H9 (cell line): ENCODE measurements at regions not wholly inside any gene's neighbourhood (a gene's known extent, or its start where the extent isn't known, plus 50 kb on each side); places are given as distances from the start of the nearest gene placed in this dataset.

Experiments used
- DNase-seq: peaks from one replicate; pipeline ENCODE4 v3.0.0-alpha.2; 2017
- H2AFZ ChIP-seq: one replicate; pipeline ENCODE4 v1.6.1; 2013; ENCODE audit warnings: mild to moderate bottlenecking, low read length, control low read depth, moderate library complexity
- H2AK5ac ChIP-seq: 2 replicates; pipeline ENCODE4 v1.6.1; 2013; ENCODE audit warnings: low read length, control low read depth, mixed read lengths; ENCODE audit not compliant: insufficient read length
- H2BK120ac ChIP-seq: one replicate; pipeline ENCODE4 v1.6.1; 2013; ENCODE audit warnings: low read depth, mild to moderate bottlenecking, low read length, control low read depth, inconsistent platforms; ENCODE audit not compliant: poor library complexity, severe bottlenecking
- H2BK12ac ChIP-seq: 2 replicates; pipeline ENCODE4 v1.6.1; 2013; ENCODE audit warnings: low read length, control low read depth, mixed read lengths, low read depth; ENCODE audit not compliant: insufficient read length
- H2BK15ac ChIP-seq: 2 replicates; pipeline ENCODE4 v1.6.1; 2013; ENCODE audit warnings: low read depth, low read length, control low read depth
- H2BK20ac ChIP-seq: one replicate; pipeline ENCODE4 v1.6.1; 2013; ENCODE audit warnings: low read depth, mild to moderate bottlenecking, low read length, control low read depth, inconsistent platforms; ENCODE audit not compliant: poor library complexity, severe bottlenecking
- H2BK5ac ChIP-seq: 2 replicates; pipeline ENCODE4 v1.6.1; 2013; ENCODE audit warnings: low read length, control low read depth, mixed read lengths; ENCODE audit not compliant: insufficient read length
- H3K14ac ChIP-seq: 2 replicates; pipeline ENCODE4 v1.6.1; 2013; ENCODE audit warnings: low read length, control low read depth; ENCODE audit not compliant: insufficient read depth
- H3K18ac ChIP-seq: 2 replicates; pipeline ENCODE4 v1.6.1; 2013; ENCODE audit warnings: low read depth, mild to moderate bottlenecking, mixed read lengths, low read length, control low read depth; ENCODE audit not compliant: insufficient read length
- H3K23ac ChIP-seq: 2 replicates; pipeline ENCODE4 v1.6.1; 2013; ENCODE audit warnings: low read length, control low read depth, mixed read lengths, low read depth; ENCODE audit not compliant: insufficient read length
- H3K23me2 ChIP-seq: 2 replicates; pipeline ENCODE4 v1.6.1; 2013; ENCODE audit warnings: low read depth, mild to moderate bottlenecking, mixed read lengths, low read length, control low read depth; ENCODE audit not compliant: insufficient read length, poor library complexity, severe bottlenecking
- H3K27ac ChIP-seq: 2 replicates; pipeline ENCODE4 v1.5.1; 2013; ENCODE audit warnings: low read length, control low read depth, mixed read lengths, low read depth; ENCODE audit not compliant: insufficient read length
- H3K27me3 ChIP-seq: 2 replicates; pipeline ENCODE4 v1.6.1; 2013; ENCODE audit warnings: low read length, control low read depth, inconsistent platforms; ENCODE audit not compliant: insufficient read depth
- H3K4ac ChIP-seq: 2 replicates; pipeline ENCODE4 v1.6.1; 2013; ENCODE audit warnings: low read depth, mild to moderate bottlenecking, control low read depth, inconsistent platforms, low read length, moderate library complexity
- H3K4me1 ChIP-seq: 2 replicates; pipeline ENCODE4 v1.6.1; 2013; ENCODE audit warnings: low read length, control low read depth, inconsistent platforms; ENCODE audit not compliant: insufficient read depth
- H3K4me2 ChIP-seq: 2 replicates; pipeline ENCODE4 v1.6.1; 2013; ENCODE audit warnings: low read length, control low read depth, mixed read lengths; ENCODE audit not compliant: insufficient read length, insufficient read depth
- H3K56ac ChIP-seq: 2 replicates; pipeline ENCODE4 v1.6.1; 2013; ENCODE audit warnings: low read depth, mild to moderate bottlenecking, mixed read lengths, low read length, control low read depth; ENCODE audit not compliant: insufficient read length
- H3K79me1 ChIP-seq: 2 replicates; pipeline ENCODE4 v1.6.1; 2013; ENCODE audit warnings: low read depth, mild to moderate bottlenecking, moderate library complexity, low read length, control low read depth, inconsistent platforms; ENCODE audit not compliant: insufficient read depth, poor library complexity, severe bottlenecking
- H3K79me2 ChIP-seq: 2 replicates; pipeline ENCODE4 v1.6.1; 2013; ENCODE audit warnings: low read length, control low read depth, inconsistent platforms; ENCODE audit not compliant: insufficient read depth
- H3K9ac ChIP-seq: 2 replicates; pipeline ENCODE4 v1.6.1; 2013; ENCODE audit warnings: low read length, control low read depth, mixed read lengths; ENCODE audit not compliant: insufficient read length; ENCODE audit errors: extremely low read depth
- H3K9me3 ChIP-seq: one replicate; pipeline ENCODE4 v1.6.1; 2013; ENCODE audit warnings: low read depth, low read length, inconsistent platforms; ENCODE audit not compliant: control insufficient read depth
- H3T11ph ChIP-seq: one replicate; pipeline ENCODE4 v1.6.1; 2013; ENCODE audit warnings: mild to moderate bottlenecking, low read length, control low read depth, inconsistent platforms
- H4K20me1 ChIP-seq: one replicate; pipeline ENCODE4 v1.6.1; 2013; ENCODE audit not compliant: control insufficient read depth, insufficient read length, insufficient read depth
- H4K5ac ChIP-seq: 2 replicates; pipeline ENCODE4 v1.6.1; 2013; ENCODE audit warnings: low read depth, mild to moderate bottlenecking, mixed read lengths, low read length, control low read depth; ENCODE audit not compliant: insufficient read length
- H4K8ac ChIP-seq: replicated peaks from 2 replicates; pipeline ENCODE4 v1.6.1; 2013; ENCODE audit warnings: low read length, control low read depth, mixed read lengths, low read depth; ENCODE audit not compliant: insufficient read length
- H4K91ac ChIP-seq: 2 replicates; pipeline ENCODE4 v1.6.1; 2013; ENCODE audit warnings: low read depth, mild to moderate bottlenecking, moderate library complexity, mixed read lengths, low read length, control low read depth; ENCODE audit not compliant: insufficient read length
- H3K27ac Mint-ChIP-seq, 3 experiments: 2 replicates in 2 of 3; 3 replicates in 1 of 3; pipeline ENCODE4 v1.8.0; 2020 to 2021; ENCODE audit warnings: mixed read lengths in 3 of 3, mild to moderate bottlenecking in 1 of 3, moderate library complexity in 1 of 3
- H3K27me3 Mint-ChIP-seq: 2 replicates; pipeline ENCODE4 v1.8.0; 2021; ENCODE audit warnings: low read depth, mild to moderate bottlenecking, moderate library complexity, mixed read lengths
- H3K36me3 Mint-ChIP-seq, 3 experiments: 2 replicates in 2 of 3; 3 replicates in 1 of 3; pipeline ENCODE4 v1.8.0; 2020 to 2021; ENCODE audit warnings: low read depth in 3 of 3, mixed read lengths in 3 of 3; ENCODE audit not compliant: insufficient read depth in 1 of 3
- H3K4me1 Mint-ChIP-seq, 2 experiments: 2 replicates each; pipeline ENCODE4 v1.8.0; 2020; ENCODE audit warnings: mixed read lengths in 2 of 2
- H3K4me3 Mint-ChIP-seq, 2 experiments: 2 replicates in 1 of 2; 3 replicates in 1 of 2; pipeline ENCODE4 v1.8.0; 2020 to 2021; ENCODE audit warnings: mild to moderate bottlenecking in 2 of 2, mixed read lengths in 2 of 2, moderate library complexity in 1 of 2
- H3K9me3 Mint-ChIP-seq, 2 experiments: 2 replicates in 1 of 2; 3 replicates in 1 of 2; pipeline ENCODE4 v1.8.0; 2020; ENCODE audit warnings: mild to moderate bottlenecking in 2 of 2, mixed read lengths in 2 of 2, moderate library complexity in 1 of 2
- TF ChIP-seq, protein P1 (sequence below): fragments of 200-600 bp; sonication (generic); conservative IDR thresholded peaks from 3 replicates; pipeline ENCODE4 v1.8.0; 2021; ENCODE audit warnings: antibody characterized with exemption, mild to moderate bottlenecking

DNA sequence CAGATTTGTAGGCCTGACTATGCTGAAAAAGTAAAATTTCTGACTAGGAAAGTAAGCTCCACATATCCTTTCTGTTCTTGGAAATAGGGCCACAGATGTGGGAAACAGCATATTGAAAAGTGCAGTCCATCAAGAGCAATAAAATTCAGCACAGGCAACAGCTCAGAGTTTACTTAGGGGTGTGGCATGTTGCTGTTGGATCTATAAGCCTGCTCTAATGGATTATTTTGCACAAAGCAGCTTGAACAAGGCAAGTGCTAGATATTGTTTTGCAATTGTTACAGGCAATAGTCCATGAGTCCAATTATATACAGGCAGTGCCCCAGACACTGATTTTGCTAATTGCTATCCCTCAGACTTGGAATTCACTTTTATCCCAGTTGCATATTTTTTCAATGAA is 289.8 kb upstream of the SNX7 start:
- Mint-ChIP-seq H3K27me3 (no peaks in the 10 kb centered on the region), H3K36me3 (no peaks in the 10 kb centered on the region), H3K4me3 (no peak overlapping the region), H3K4me1 (peaks cover 2 to 4% of the 10 kb centered on the region in 2 experiments; a peak in 2 of 4 replicates), H3K9me3 (no peaks in the 10 kb centered on the region), H3K27ac (no peak overlapping the region)
- Histone ChIP-seq H3K79me1 (no peaks in the 10 kb centered on the region), H3K79me2 (no peaks in the 10 kb centered on the region), H3K23me2 (no peaks in the 10 kb centered on the region), H3K14ac (no peak overlapping the region), H3K4me1 (no peaks in the 10 kb centered on the region), H4K5ac (no peak overlapping the region), H2AFZ (no peak overlapping the region), H3K9me3 (no peaks in the 10 kb centered on the region), H2AK5ac (no peak overlapping the region), H3K56ac (no peak overlapping the region), H4K20me1 (no peaks in the 10 kb centered on the region), H2BK5ac (no peak overlapping the region), H3K9ac (no peak overlapping the region), H3T11ph (no peak overlapping the region), H3K18ac (no peak overlapping the region), H3K4me2 (no peak overlapping the region), H3K27ac (no peak overlapping the region), H3K23ac (no peak overlapping the region), H3K27me3 (no peaks in the 10 kb centered on the region), H4K8ac (no peak overlapping the region), H2BK120ac (no peak overlapping the region), H4K91ac (no peak overlapping the region), H2BK15ac (no peak overlapping the region), H2BK12ac (no peak overlapping the region), H2BK20ac (no peak overlapping the region), H3K4ac (no peak overlapping the region)
- TF ChIP-seq, protein P1, sequence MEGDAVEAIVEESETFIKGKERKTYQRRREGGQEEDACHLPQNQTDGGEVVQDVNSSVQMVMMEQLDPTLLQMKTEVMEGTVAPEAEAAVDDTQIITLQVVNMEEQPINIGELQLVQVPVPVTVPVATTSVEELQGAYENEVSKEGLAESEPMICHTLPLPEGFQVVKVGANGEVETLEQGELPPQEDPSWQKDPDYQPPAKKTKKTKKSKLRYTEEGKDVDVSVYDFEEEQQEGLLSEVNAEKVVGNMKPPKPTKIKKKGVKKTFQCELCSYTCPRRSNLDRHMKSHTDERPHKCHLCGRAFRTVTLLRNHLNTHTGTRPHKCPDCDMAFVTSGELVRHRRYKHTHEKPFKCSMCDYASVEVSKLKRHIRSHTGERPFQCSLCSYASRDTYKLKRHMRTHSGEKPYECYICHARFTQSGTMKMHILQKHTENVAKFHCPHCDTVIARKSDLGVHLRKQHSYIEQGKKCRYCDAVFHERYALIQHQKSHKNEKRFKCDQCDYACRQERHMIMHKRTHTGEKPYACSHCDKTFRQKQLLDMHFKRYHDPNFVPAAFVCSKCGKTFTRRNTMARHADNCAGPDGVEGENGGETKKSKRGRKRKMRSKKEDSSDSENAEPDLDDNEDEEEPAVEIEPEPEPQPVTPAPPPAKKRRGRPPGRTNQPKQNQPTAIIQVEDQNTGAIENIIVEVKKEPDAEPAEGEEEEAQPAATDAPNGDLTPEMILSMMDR: no peak
- no peak for DNase-seq
